ENCODE measurements at regions not wholly inside any gene's neighbourhood (a gene's known extent, or its start where the extent isn't known, plus 50 kb on each side); places are given as distances from the start of the nearest gene placed in this dataset.

- Histone ChIP-seq H3K36me3 (no peaks in the 10 kb centered on the region), H3K9me3 (no peaks in the 10 kb centered on the region), H3K27ac (no peak overlapping the region), H3K27me3 (replicated peaks; ENCODE audit: insufficient read depth) (no peaks in the 10 kb centered on the region), H3K4me1 (replicated peaks) (no peaks in the 10 kb centered on the region), H3K4me3 (no peak overlapping the region)
- TF ChIP-seq CTCF (IDR thresholded peaks at IDR 0.05) (no peak), POLR2A (IDR thresholded peaks at IDR 0.05) (no peak), POLR2AphosphoS5 (IDR thresholded peaks at IDR 0.05) (no peak)
- no peak for DNase-seq (ENCODE audit: low spot score)
- intact Hi-C loops (cut with DNase I) = no loop called here
- WGBS = 81% methylated on average over 3 of the region's 3 CpGs
Observed at GRCh38 chr4:131430302-131430701, 1718.8 kb upstream of the PCDH10 start.

GRCh38 chr4:131441004-131441688 lies 1707.9 kb upstream of the PCDH10 start:
- intact Hi-C loops (cut with DNase I) = no loop called here
- no peak for DNase-seq (ENCODE audit: low spot score)
- no peaks in the 10 kb centered on the region for H3K36me3 ChIP-seq
- 97% methylated on average over 6 of the region's 7 CpGs for WGBS
- no peak overlapping the region for H3K4me3 ChIP-seq
- no peak overlapping the region for H3K27ac ChIP-seq
- no peaks in the 10 kb centered on the region for H3K9me3 ChIP-seq
- H3K27me3 ChIP-seq (replicated peaks; ENCODE audit: insufficient read depth) = no peaks in the 10 kb centered on the region
- no peaks in the 10 kb centered on the region for H3K4me1 ChIP-seq (replicated peaks)
- TF ChIP-seq CTCF (IDR thresholded peaks at IDR 0.05) (no peak), POLR2A (IDR thresholded peaks at IDR 0.05) (no peak), POLR2AphosphoS5 (IDR thresholded peaks at IDR 0.05) (no peak)

- Histone ChIP-seq H3K4me1 (replicated peaks) (no peaks in the 10 kb centered on the region), H3K36me3 (no peaks in the 10 kb centered on the region), H3K27ac (no peak overlapping the region), H3K4me3 (no peak overlapping the region), H3K9me3 (no peaks in the 10 kb centered on the region), H3K27me3 (replicated peaks; ENCODE audit: insufficient read depth) (no peaks in the 10 kb centered on the region)
- TF ChIP-seq CTCF (IDR thresholded peaks at IDR 0.05) = no peak
- TF ChIP-seq POLR2A (IDR thresholded peaks at IDR 0.05) = no peak
- no peak for TF ChIP-seq POLR2AphosphoS5 (IDR thresholded peaks at IDR 0.05)
- no peak for DNase-seq (ENCODE audit: low spot score)
- 72% methylated on average over 6 of the region's 6 CpGs for WGBS
- intact Hi-C loops (cut with DNase I) = no loop called here
Observed at GRCh38 chr4:131447883-131448282, 1701.2 kb upstream of the PCDH10 start.

GRCh38 chr4:131450572-131451209 lies 1698.4 kb upstream of the PCDH10 start:
- Histone ChIP-seq H3K4me3 (no peak overlapping the region), H3K4me1 (replicated peaks) (no peaks in the 10 kb centered on the region), H3K27ac (no peak overlapping the region), H3K27me3 (replicated peaks; ENCODE audit: insufficient read depth) (no peaks in the 10 kb centered on the region), H3K9me3 (no peaks in the 10 kb centered on the region), H3K36me3 (no peaks in the 10 kb centered on the region)
- TF ChIP-seq CTCF (IDR thresholded peaks at IDR 0.05) (no peak), POLR2A (IDR thresholded peaks at IDR 0.05) (no peak), POLR2AphosphoS5 (IDR thresholded peaks at IDR 0.05) (no peak)
- WGBS = 92% methylated on average over 1 of the region's 1 CpG
- intact Hi-C loops (cut with DNase I) = no loop called here
- DNase-seq (ENCODE audit: low spot score) = no peak
